GM20000 (cell line): ENCODE measurements at regions not wholly inside any gene's neighbourhood (a gene's known extent, or its start where the extent isn't known, plus 50 kb on each side); places are given as distances from the start of the nearest gene placed in this dataset.

ENCODE experiments used
- DNase-seq: peaks from one replicate; pipeline ENCODE4 v3.0.0; 2012; ENCODE audit warnings: low spot score
- CTCF ChIP-seq: IDR thresholded peaks from 2 replicates; pipeline ENCODE4 v1.5.1; 2012; ENCODE audit warnings: mild to moderate bottlenecking, control low read depth; ENCODE audit errors: extremely low read depth, missing control alignments

GRCh38 chr2:8082840-8083239 lies 599.0 kb upstream of the ID2 start:
- DNase-seq, result no peak
- no peak for TF ChIP-seq CTCF

- DNase-seq, result no peak
Observed at GRCh38 chr2:8086357-8086756, 595.5 kb upstream of the ID2 start.

GRCh38 chr2:8086796-8087479 lies 594.9 kb upstream of the ID2 start:
- no peak for DNase-seq
- no peak for TF ChIP-seq CTCF

More at GRCh38 chr2:8086357-8086756, 595.5 kb upstream of the ID2 start:
- no peak for TF ChIP-seq CTCF

GRCh38 chr2:8087480-8087840 lies 594.4 kb upstream of the ID2 start:
- DNase-seq, result no peak
- no peak for TF ChIP-seq CTCF

- no peak for DNase-seq
- TF ChIP-seq CTCF, result no peak
Observed at GRCh38 chr2:8088810-8089209, 593.0 kb upstream of the ID2 start.

- TF ChIP-seq CTCF, result no peak
Observed at GRCh38 chr2:8089596-8089995, 592.3 kb upstream of the ID2 start.

GRCh38 chr2:8090748-8091700 lies 590.8 kb upstream of the ID2 start:
- DNase-seq, result peak; percentile 11
- no peak for TF ChIP-seq CTCF

More at GRCh38 chr2:8089596-8089995, 592.3 kb upstream of the ID2 start:
- no peak for DNase-seq
